Activated CD4-positive, alpha-beta T cell treated with anti-CD3 and anti-CD28 coated beads, Interleukin-2, amount 50 U/mL, for 16 hours (primary cell): ENCODE measurements at regions not wholly inside any gene's neighbourhood (a gene's known extent, or its start where the extent isn't known, plus 50 kb on each side); places are given as distances from the start of the nearest gene placed in this dataset.

Source experiments
- DNase-seq: peaks from one replicate; pipeline ENCODE4 v3.0.0-alpha.2; 2020

DNA sequence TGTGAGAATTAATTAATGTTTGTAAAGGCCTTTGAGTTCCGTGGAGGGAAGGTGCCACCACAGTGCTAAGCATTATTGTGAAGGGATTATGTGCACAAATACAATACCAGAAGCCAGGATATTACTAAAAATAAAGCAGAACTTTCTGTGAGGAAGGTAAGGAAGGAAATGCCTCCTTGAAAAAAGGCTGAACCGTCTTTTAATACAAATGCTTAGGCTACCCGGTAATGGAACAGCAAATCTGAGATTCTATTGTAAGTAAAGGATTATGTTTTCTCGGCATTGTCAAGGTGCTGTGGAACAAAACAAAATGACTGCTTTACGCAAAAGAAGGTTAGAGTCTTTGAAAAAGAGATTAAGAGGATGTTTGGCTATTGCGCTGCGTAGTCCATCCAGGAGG lies 57.9 kb upstream of the SPRY1 start:
- DNase-seq, result no peak

- no peak for DNase-seq
These were observed 56.9 kb upstream of the SPRY1 start for GRCh38 chr4:123339507-123340380.

DNA sequence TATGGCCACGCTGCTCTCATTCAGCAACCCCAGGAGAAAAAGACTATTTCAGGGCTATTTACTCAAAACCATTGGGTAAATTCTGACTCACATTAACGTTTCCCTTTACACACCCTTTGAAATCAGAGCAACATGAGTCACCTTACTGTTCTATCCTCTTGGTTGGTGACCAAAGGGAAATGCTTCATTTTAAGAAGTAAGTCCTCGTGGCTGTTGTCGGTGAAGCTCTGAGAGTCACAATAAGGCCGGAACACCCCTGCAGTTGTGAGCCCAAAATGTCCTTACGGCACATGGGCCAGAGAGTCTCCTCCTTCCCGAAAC lies 56.3 kb upstream of the SPRY1 start:
- peak; percentile 42 for DNase-seq

DNA sequence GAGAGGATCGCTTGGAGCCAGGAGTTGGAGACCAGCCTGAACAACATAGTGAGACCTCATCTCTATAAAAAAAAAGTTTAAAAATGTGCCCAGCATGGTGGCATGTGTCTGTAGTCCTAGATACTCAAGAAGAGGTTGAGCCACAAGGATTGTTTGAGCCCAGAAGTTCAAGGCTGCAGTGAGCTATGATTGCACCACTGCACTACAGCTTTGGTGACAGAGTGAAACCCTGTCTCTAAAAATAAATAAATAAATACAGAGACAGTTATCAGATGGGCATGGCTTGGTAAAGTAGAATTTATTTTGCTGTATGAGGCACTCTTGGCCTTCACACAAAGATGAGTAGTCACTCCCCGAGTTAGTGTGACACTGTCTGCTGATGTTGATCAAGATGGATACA lies 54.1 kb upstream of the SPRY1 start:
- DNase-seq, result no peak

DNA sequence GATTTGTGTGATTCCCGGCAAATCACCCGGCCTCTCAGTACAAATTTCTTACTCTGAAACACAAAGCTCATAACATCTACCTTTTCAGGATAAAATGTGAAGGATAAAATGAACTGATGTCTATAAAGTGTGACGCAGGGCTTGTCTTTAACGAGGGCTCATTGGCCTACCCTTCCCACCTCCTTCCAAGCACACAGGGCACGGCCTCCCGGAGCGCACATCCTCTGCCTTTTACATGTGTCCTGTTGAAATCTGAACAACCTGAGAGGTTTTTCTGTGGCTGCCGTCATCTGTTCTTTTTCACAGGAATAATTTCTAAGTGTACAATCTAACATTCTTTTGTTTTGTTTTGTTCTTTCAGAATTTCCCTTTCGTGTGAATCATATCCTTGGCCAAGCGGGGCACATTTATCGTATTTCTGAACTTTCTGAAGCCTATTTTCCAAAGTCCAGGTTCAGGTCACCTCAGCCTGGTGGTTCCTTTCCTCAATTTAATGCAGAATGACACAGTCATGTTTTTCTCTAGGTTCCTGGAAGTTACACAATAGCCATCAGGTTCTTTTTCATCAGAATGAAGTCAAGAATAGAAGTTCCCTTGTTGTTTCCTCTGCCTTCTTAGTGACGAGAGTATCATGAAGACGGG lies 53.1 kb upstream of the SPRY1 start:
- no peak for DNase-seq

DNA sequence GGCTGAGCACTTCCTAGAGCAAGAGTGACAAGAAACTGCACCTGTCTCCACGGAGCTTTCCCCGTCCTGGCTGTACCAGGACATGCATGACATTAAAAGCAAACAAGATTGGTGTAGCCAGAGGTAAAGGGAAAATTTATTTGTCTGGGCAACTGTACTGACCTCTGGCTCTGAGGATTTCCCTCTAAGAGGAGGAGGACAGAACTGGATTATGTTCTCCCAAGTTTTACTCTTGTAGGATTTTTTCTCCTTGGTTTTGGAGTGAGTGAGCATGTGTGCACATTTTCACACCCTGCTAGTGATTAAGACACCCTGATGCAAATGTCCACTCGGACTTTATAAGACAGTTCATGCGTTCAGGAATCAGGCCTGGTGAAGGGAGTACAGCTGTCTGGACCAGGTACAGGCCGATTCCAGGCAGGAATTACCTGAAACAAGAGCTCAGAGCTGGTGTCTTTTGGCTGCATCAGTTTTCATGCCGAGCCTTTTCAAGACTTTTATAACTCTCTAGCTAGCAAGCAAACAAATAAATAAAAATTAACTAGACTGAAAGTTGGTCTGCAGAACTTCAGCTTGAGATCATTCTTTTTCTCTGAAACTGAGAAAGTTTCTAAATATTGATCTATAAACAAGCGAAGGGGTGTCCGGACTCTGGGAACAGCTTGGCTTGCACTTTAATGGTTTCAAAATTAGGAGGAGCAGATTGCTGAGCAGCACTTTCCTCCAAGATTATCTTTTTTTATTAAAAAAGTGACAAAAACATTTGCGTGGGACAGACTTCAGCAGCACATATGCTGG lies 51.3 kb upstream of the SPRY1 start:
- DNase-seq, result no peak

- DNase-seq, result no peak
These were observed 50.7 kb upstream of the SPRY1 start for GRCh38 chr4:123345935-123346300.

- DNase-seq, result no peak
These were observed 50.2 kb upstream of the SPRY1 start for GRCh38 chr4:123346330-123346940.
